Bronchial epithelial cell (primary cell): ENCODE measurements at regions not wholly inside any gene's neighbourhood (a gene's known extent, or its start where the extent isn't known, plus 50 kb on each side); places are given as distances from the start of the nearest gene placed in this dataset.
"Not testable (repeated sequence)": the region's sequence is repeated elsewhere in the genome, so short reads cannot be mapped to it uniquely, and the experiment has no call there.

Experiments used
- DNase-seq: peaks from one replicate; pipeline ENCODE4 v3.0.0-alpha.2; 2010; ENCODE audit warnings: low read depth
- FAIRE-seq: peaks from 2 replicates; lab custom pipeline; 2011; peaks lifted over from hg19 to GRCh38; lab: Jason Lieb, UNC
- H3K27me3 ChIP-seq: 2 replicates; pipeline ENCODE4 v1.5.1; 2011; ENCODE audit warnings: low read length; ENCODE audit not compliant: control insufficient read depth, insufficient read depth
- H3K36me3 ChIP-seq: 2 replicates; pipeline ENCODE4 v1.5.1; 2011; ENCODE audit warnings: low read length; ENCODE audit not compliant: control insufficient read depth, insufficient read depth
- H3K4me3 ChIP-seq: 2 replicates; pipeline ENCODE4 v1.5.1; 2011; ENCODE audit warnings: mild to moderate bottlenecking, low read depth, low read length, control low read depth
- CTCF ChIP-seq: IDR thresholded peaks from 2 replicates; pipeline ENCODE4 v1.5.1; 2011; ENCODE audit warnings: mild to moderate bottlenecking, moderate library complexity, low read length, control low read depth, inconsistent platforms; ENCODE audit not compliant: insufficient read depth, severe bottlenecking

GRCh38 chr9:94490465-94490864 lies 64.4 kb upstream of the PCAT7 start:
- Histone ChIP-seq H3K27me3 (no peaks in the 10 kb centered on the region), H3K36me3 (no peaks in the 10 kb centered on the region), H3K4me3 (no peak overlapping the region)
- DNase-seq: no peak
- no peak for TF ChIP-seq CTCF
- FAIRE-seq: no peak

GRCh38 chr9:94492125-94492524 lies 62.8 kb upstream of the PCAT7 start:
- not testable (repeated sequence) for H3K36me3 ChIP-seq, DNase-seq, FAIRE-seq, H3K27me3 ChIP-seq, H3K4me3 ChIP-seq

- no peak overlapping the region for H3K4me3 ChIP-seq
- no peak for DNase-seq
- H3K27me3 ChIP-seq: no peaks in the 10 kb centered on the region
- FAIRE-seq: no peak
- H3K36me3 ChIP-seq: no peaks in the 10 kb centered on the region
- no peak for TF ChIP-seq CTCF
Observed at GRCh38 chr9:94498801-94499453, 56.0 kb upstream of the PCAT7 start.

GRCh38 chr9:94504358-94504757 lies 50.5 kb upstream of the PCAT7 start:
- H3K4me3 ChIP-seq: no peak overlapping the region
- FAIRE-seq (no peak), DNase-seq (no peak)
- no peaks in the 10 kb centered on the region for H3K36me3 ChIP-seq
- H3K27me3 ChIP-seq: no peaks in the 10 kb centered on the region
- no peak for TF ChIP-seq CTCF
